ENCODE measurements at regions not wholly inside any gene's neighbourhood (a gene's known extent, or its start where the extent isn't known, plus 50 kb on each side); places are given as distances from the start of the nearest gene placed in this dataset.

- TF ChIP-seq RFX5 (IDR thresholded peaks at IDR 0.05; ENCODE audit: low read depth, low read length), result no peak
- no peak for TF ChIP-seq CTCF (conservative IDR thresholded peaks at IDR 0.05; ENCODE audit: low read depth, low read length)
- TF ChIP-seq SMC3 (IDR thresholded peaks at IDR 0.05; ENCODE audit: low read depth, low read length), result no peak
- no peak for TF ChIP-seq BHLHE40 (IDR thresholded peaks at IDR 0.05; ENCODE audit: low read depth, low read length)
Observed at GRCh38 chr15:29539736-29540135, 270.1 kb upstream of the NSMCE3 start.
